Activated CD4-positive, alpha-beta T cell treated with anti-CD3 and anti-CD28 coated beads, Interleukin-2, amount 10 ng/mL, durations not matched to agents 24 days and 14 days (primary cell): ENCODE measurements at regions not wholly inside any gene's neighbourhood (a gene's known extent, or its start where the extent isn't known, plus 50 kb on each side); places are given as distances from the start of the nearest gene placed in this dataset.
A peak's percentile ranks its signal among the peaks of the same experiment; 100 is the strongest.

Experiments used
- DNase-seq: peaks from one replicate; pipeline ENCODE4 v3.0.0; 2022
- H3K27ac Mint-ChIP-seq: one replicate; pipeline ENCODE4 v1.8.0; 2022; ENCODE audit warnings: mild to moderate bottlenecking, mixed read lengths
- H3K27me3 Mint-ChIP-seq: one replicate; pipeline ENCODE4 v1.8.0; 2022; ENCODE audit warnings: mixed read lengths
- H3K36me3 Mint-ChIP-seq: one replicate; pipeline ENCODE4 v1.8.0; 2022; ENCODE audit warnings: low read depth, mild to moderate bottlenecking, mixed read lengths
- H3K4me1 Mint-ChIP-seq: one replicate; pipeline ENCODE4 v1.8.0; 2021; ENCODE audit warnings: mixed read lengths
- H3K4me3 Mint-ChIP-seq: one replicate; pipeline ENCODE4 v1.8.0; 2022; ENCODE audit warnings: mild to moderate bottlenecking, moderate library complexity, mixed read lengths
- H3K9me3 Mint-ChIP-seq: one replicate; pipeline ENCODE4 v1.8.0; 2021; ENCODE audit warnings: mixed read lengths
- intact Hi-C: fragments of 100-400 bp; cut with micrococcal nuclease; formaldehyde crosslinking; loops from one replicate; pipeline ENCODE4 v1.15.1; 2023

DNA sequence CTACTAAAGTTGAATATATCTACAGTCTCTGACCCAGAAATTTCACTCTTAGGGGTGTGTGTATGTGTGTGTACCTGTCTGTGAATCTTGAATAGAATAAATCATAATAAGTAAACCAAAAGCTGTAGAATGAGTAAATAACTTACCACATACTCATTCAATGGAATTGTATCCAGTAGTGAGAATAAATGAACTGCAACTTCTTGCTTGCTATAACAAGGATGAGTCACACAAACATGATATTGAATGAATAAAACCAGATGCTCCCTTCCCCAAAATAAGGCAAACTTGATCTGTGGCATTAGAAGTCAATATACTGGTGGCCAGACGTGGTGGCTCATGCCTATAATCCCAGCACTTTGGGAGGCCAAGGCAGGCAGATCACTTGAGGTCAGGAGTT is 259.8 kb upstream of the MON1B start:
- intact Hi-C loops, result loop anchor here (10.0 kb wide), 1 partner anchor 1916 kb away; no protein-coding TSS in a partner anchor
- DNase-seq, result no peak
- no peaks in the 10 kb centered on the region for H3K36me3 Mint-ChIP-seq
- no peaks in the 10 kb centered on the region for H3K27me3 Mint-ChIP-seq
- no peak overlapping the region for H3K4me3 Mint-ChIP-seq
- H3K4me1 Mint-ChIP-seq, result peaks cover 3% of the 10 kb centered on the region
- H3K9me3 Mint-ChIP-seq, result no peaks in the 10 kb centered on the region
- H3K27ac Mint-ChIP-seq, result no peak overlapping the region

DNA sequence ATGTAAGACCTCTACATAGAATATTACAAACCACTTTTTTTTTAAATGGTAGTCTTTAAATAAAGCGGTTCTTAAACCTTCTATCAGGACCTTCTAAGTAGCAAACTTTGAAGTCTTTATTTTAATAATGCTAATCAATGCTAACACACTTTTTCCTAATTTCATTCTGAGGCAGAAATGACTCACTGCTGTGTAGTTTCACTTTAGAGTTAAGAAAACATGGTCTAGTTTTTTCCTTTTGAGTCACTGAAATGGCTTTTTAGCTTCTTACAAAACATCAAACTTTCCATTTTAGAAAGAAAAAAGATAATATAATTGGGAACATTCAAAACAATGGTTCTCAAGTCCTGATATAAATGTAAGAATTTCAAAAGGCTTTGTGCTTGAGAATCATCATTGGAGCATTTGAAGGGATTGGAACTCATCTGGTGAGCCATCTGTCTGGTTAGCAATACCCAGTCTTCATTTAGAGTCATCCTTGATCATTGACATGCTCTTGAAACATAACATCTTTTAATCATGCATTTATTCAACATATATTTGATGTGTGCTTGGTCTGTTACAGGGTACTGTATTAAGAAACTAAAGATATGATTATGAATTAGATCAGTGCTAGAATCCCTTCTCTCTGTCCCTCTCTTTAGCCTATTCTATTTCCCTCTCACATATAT is 258.3 kb upstream of the MON1B start:
- Mint-ChIP-seq H3K4me1 (peaks cover 3% of the 10 kb centered on the region), H3K9me3 (no peaks in the 10 kb centered on the region), H3K4me3 (no peak overlapping the region), H3K27ac (peak overlapping the region; percentile 20), H3K27me3 (no peaks in the 10 kb centered on the region), H3K36me3 (no peaks in the 10 kb centered on the region)
- DNase-seq, result no peak
- intact Hi-C loops, result loop anchor here (2.0 to 10.0 kb wide), 3 partner anchors 44 to 1918 kb away; no protein-coding TSS in a partner anchor

DNA sequence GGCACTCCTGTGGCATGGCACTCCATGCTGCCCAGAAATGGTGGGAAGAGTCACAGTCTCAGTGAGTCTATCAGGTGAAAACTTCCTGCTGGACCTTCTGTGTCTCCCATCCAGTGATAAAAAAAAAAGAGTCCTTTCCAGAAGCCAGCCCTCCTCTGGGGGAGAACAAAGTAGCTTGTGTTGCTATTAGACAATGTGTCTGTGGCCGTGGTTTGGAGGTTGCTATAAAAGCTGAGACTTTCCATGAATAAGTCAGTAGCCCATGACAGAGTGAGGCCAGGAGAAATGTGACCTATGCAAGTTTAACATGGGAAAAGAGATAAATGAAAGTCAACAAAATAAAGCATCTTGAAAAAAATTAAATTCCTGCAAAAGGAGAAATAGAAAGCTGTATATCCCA is 250.7 kb upstream of the MON1B start:
- no peak for DNase-seq
- H3K9me3 Mint-ChIP-seq, result no peaks in the 10 kb centered on the region
- no peaks in the 10 kb centered on the region for H3K36me3 Mint-ChIP-seq
- H3K4me1 Mint-ChIP-seq, result no peaks in the 10 kb centered on the region
- H3K27ac Mint-ChIP-seq, result no peak overlapping the region
- H3K27me3 Mint-ChIP-seq, result no peaks in the 10 kb centered on the region
- intact Hi-C loops, result no loop called here
- H3K4me3 Mint-ChIP-seq, result no peak overlapping the region

DNA sequence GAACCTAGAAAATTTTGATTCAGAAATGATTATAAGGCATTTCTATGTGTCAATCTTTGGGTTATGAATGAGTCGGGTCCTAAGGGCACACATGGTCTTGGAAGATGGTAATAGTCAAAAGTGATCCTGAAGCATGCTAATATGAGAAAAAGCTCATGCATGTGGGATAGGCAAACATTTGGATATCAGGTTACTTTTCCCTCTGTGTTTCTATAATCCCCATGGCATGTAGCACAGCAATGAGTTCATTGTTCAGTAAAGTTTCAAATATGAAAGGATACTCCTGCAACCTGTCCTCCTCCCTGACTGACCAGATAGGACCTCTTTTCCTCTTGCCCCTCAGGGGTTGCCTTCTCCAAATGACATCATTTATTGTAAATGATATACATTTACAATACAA is 249.9 kb upstream of the MON1B start:
- Mint-ChIP-seq H3K27me3 (no peaks in the 10 kb centered on the region), H3K9me3 (no peaks in the 10 kb centered on the region), H3K4me3 (no peak overlapping the region), H3K4me1 (no peaks in the 10 kb centered on the region), H3K36me3 (no peaks in the 10 kb centered on the region), H3K27ac (no peak overlapping the region)
- no peak for DNase-seq
- intact Hi-C loops, result no loop called here

DNA sequence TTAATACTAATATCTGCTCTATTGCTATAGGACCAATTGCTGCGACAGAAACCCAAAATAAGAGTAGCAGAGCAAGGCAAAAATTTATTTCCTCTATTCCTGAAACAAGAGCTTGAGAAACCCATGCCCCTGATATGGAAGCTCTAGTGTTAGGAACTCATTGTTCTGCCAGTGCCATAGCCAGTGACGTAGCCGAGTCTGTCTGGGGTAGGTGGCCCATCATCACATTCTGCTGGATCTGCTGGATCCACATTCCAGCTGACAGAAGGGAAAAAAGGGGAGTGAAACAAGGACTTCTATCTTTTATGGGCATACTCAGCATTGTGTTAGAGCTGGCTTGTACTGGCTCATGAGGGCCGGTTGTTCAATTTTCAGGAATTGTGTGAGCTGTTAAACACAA is 248.9 kb upstream of the MON1B start:
- intact Hi-C loops, result no loop called here
- Mint-ChIP-seq H3K9me3 (no peaks in the 10 kb centered on the region), H3K4me3 (no peak overlapping the region), H3K27me3 (no peaks in the 10 kb centered on the region), H3K27ac (no peak overlapping the region), H3K36me3 (no peaks in the 10 kb centered on the region), H3K4me1 (no peaks in the 10 kb centered on the region)
- no peak for DNase-seq

DNA sequence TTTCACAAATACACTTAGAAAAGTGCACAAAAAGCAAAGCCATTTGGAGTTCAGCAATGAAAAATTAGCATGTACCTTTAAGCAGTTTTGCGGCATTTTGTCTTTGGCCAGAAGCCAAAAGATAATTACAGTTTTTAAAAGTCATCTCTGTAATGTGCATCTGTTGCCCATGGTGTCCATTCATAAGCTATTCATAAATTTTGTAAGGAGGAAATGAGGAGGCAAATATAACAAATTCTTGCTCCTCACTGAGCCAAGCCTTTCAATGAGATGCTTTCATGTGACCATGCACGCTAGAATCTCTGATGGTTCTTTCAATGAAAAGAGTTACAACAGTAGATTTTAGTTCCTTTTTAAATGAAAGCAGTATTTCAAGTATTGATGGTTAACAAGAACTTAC is 247.1 kb upstream of the MON1B start:
- H3K27ac Mint-ChIP-seq, result no peak overlapping the region
- no peak for DNase-seq
- H3K9me3 Mint-ChIP-seq, result no peaks in the 10 kb centered on the region
- no peaks in the 10 kb centered on the region for H3K36me3 Mint-ChIP-seq
- H3K4me1 Mint-ChIP-seq, result no peaks in the 10 kb centered on the region
- intact Hi-C loops, result no loop called here
- no peak overlapping the region for H3K4me3 Mint-ChIP-seq
- no peaks in the 10 kb centered on the region for H3K27me3 Mint-ChIP-seq

DNA sequence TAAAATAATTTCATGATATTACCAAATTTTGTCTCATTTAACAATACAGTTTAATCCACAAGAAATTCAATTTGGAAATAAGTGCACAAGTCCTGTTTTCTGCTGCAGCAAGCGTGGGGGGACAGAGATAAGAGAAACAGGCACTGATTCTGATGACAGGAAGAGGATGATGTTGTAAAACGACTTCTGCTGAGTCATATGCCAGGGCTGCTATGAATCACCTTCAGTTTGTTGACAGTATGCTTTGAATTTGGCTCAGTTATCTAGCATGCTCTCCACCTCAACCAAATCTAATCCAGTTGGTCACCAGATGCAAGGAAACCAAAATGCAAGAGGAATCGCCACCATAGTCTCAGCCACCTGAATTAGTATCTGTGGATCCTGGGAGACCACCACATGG is 244.1 kb upstream of the MON1B start:
- H3K27me3 Mint-ChIP-seq, result no peaks in the 10 kb centered on the region

DNA sequence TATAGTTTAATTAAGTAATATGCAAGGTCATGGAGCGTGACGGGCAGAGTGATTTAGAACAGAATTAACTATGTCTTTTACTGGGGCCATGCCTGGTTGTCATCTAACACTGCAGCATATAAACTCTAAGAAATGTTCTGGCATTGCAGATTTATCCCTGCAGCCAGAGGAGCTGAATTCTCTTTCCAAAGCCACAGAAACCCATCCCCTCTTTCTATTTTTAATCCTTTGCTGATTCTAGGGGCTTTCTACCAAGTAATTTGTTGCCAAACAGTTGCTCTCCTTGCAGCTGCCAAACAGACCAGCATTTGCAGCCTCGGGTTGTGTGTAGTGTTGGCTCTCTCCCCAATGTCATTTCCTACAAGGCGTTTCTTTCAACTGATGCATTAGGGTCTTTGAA is 243.2 kb upstream of the MON1B start:
- no peak overlapping the region for H3K27ac Mint-ChIP-seq
- no peak overlapping the region for H3K4me3 Mint-ChIP-seq

More for the DNA sequence above, 244.1 kb upstream of the MON1B start:
- Mint-ChIP-seq H3K27ac (no peak overlapping the region), H3K36me3 (no peaks in the 10 kb centered on the region), H3K4me1 (no peaks in the 10 kb centered on the region), H3K9me3 (peaks cover 10% of the 10 kb centered on the region), H3K4me3 (no peak overlapping the region)
- DNase-seq, result no peak
- intact Hi-C loops, result no loop called here

DNA sequence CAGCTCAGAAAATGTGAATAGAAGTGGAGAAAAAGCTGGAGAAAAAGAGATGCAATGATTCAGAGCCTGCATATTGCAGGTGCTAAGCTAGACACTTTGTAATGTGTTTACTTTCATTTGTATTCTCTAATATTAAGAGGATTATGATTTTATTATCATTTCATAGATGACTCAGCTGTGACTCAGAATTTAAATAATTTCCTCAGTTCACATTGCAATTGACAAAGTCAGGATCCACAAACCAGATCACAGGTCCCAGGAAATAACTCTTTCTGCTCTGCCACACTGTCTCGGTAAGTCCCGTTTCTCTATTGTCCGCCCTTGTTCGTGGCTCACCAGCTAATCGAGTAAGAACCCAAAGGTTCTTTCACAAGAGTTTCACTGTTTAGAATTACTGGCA is 235.4 kb upstream of the MON1B start:
- Mint-ChIP-seq H3K36me3 (no peaks in the 10 kb centered on the region), H3K4me3 (no peak overlapping the region), H3K4me1 (no peaks in the 10 kb centered on the region), H3K27me3 (no peaks in the 10 kb centered on the region), H3K27ac (no peak overlapping the region), H3K9me3 (peaks cover 4% of the 10 kb centered on the region)
- DNase-seq, result no peak
- intact Hi-C loops, result no loop called here

More for the DNA sequence above, 243.2 kb upstream of the MON1B start:
- no peak for DNase-seq
- intact Hi-C loops, result no loop called here
- Mint-ChIP-seq H3K27me3 (no peaks in the 10 kb centered on the region), H3K4me1 (no peaks in the 10 kb centered on the region), H3K9me3 (peaks cover 10% of the 10 kb centered on the region), H3K36me3 (no peaks in the 10 kb centered on the region)

DNA sequence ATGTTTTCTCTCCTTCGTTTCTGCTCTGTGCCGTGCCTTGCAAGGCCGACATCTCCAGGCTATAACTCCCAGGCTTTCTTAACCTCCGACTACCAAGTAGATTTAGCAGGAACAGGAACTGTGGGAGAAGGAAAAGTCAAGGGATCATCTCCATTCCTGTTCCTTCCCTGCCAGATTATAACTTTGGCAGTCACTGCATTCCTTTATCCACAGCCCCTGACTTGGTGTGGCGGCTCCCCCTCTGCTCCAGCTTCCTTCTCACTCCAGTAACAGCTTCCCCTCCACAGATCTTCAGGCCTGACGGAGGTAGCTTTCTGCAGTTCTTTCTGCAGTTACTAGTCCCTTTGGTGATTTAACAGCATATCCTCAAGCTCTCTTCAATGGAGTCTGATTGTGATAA is 234.6 kb upstream of the MON1B start:
- intact Hi-C loops, result no loop called here
- no peaks in the 10 kb centered on the region for H3K9me3 Mint-ChIP-seq
- no peaks in the 10 kb centered on the region for H3K27me3 Mint-ChIP-seq
- H3K27ac Mint-ChIP-seq, result no peak overlapping the region
- no peaks in the 10 kb centered on the region for H3K36me3 Mint-ChIP-seq
- no peaks in the 10 kb centered on the region for H3K4me1 Mint-ChIP-seq
- no peak overlapping the region for H3K4me3 Mint-ChIP-seq
- no peak for DNase-seq

DNA sequence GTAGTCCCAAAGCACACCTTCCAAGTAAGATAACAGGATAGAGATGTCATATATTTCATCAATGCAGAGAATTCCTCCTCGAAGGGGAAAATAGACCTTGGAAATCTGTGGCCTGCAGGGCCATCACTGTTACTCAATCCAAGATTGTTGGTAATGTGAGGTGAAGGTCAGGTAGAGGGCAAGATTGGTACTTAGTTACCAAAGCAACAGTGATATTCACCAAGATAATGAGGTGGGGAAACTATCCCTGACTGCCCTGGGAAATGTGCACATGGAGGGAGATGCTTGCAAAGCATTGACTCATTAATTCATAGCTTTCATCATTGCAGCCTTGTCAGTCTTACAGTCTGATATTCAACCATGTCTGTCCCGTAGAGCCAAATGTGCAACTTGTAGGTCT is 234.1 kb upstream of the MON1B start:
- Mint-ChIP-seq H3K4me1 (no peaks in the 10 kb centered on the region), H3K9me3 (no peaks in the 10 kb centered on the region), H3K4me3 (no peak overlapping the region), H3K27me3 (no peaks in the 10 kb centered on the region), H3K36me3 (no peaks in the 10 kb centered on the region), H3K27ac (no peak overlapping the region)
- DNase-seq, result no peak
- intact Hi-C loops, result no loop called here

DNA sequence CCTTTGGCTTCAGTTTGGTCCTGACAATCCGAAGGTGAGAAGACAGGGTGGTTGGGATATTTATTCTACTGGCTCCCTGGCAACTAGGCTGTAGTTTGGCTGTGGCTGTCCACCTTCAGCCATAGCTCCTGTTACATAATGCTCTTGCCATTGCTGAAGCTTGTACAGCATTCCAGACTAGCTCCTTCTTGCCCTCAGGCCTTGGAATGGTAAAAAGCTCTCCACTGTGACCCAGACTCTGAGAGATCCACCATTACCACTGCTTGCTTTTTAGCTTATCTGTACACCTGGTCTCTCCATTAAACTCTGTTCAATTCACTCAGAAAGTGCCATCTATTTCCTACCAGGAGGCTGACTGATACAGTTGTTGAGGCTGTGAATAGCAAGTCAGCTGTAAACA is 231.8 kb upstream of the MON1B start:
- Mint-ChIP-seq H3K9me3 (no peaks in the 10 kb centered on the region), H3K4me1 (no peaks in the 10 kb centered on the region), H3K36me3 (no peaks in the 10 kb centered on the region), H3K4me3 (no peak overlapping the region), H3K27me3 (no peaks in the 10 kb centered on the region), H3K27ac (no peak overlapping the region)
- intact Hi-C loops, result no loop called here
- no peak for DNase-seq

DNA sequence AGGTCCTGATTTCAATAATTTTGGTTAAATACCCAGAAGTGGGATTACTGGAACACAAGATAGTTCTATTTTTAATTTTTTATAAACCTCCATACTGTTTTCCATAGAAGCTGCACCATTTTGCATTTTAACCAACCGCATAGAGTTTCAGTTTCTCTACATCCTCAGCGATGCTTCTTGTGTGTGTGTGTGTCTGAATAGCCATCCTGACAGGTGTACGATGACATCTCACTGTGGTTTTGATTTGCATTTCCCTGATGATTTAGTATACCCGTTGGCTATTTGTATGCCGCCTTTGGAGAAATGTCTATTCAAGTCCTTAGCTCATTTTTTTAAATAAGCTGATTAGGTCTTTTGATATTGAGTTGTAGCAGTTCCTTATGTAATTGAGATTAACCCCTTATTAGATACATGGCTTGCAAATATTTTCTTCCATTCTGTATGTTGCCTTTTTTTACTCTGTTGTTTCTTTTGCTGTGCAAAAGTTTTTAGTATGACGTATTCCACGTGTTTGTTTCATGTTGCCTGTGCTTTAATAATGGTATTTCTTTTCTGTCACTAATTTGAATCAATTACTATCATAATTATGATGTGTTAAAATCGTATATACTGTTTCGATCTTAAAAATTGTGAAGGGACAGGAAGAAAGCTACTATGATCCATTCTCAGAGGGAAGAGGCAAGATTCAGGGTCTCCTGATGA is 227.2 kb upstream of the MON1B start:
- no peak for DNase-seq
- no peak overlapping the region for H3K4me3 Mint-ChIP-seq
- H3K27me3 Mint-ChIP-seq, result no peaks in the 10 kb centered on the region
- H3K36me3 Mint-ChIP-seq, result no peaks in the 10 kb centered on the region
- no peaks in the 10 kb centered on the region for H3K9me3 Mint-ChIP-seq
- intact Hi-C loops, result no loop called here
- H3K4me1 Mint-ChIP-seq, result no peaks in the 10 kb centered on the region
- no peak overlapping the region for H3K27ac Mint-ChIP-seq

DNA sequence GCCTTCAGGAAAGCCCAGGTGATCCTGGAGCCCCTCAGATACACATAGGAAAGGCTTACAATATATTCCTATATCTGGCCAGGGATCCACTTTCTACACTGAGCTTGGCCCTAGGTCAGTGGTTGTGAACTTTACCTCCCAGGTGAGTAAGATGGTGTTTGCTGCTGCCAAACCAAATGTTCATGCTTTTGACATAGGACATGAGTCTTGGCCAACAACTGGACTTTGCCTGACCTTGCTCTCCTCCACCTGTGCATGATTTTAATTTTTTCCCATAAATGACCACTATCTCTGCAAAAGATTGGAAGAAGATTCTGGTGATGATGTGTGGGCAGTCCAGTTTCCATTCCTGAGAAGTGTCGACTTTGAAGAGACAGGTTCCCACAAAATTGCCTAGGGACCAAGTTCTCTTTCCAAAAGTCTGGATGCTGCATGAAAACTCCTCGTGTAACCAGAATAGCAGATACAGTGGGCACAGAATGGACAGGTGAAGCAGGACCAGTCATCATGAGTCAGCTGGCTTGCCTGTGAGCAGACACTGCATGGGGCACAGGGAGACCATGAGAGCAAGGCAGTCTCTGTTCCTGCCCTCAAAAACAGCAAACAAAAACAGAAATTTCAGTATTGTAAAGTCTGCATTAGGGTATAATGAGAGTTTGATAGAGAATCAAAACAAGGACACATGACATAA is 226.4 kb upstream of the MON1B start:
- DNase-seq, result no peak
- Mint-ChIP-seq H3K4me1 (no peaks in the 10 kb centered on the region), H3K27ac (no peak overlapping the region), H3K9me3 (no peaks in the 10 kb centered on the region), H3K4me3 (no peak overlapping the region), H3K36me3 (no peaks in the 10 kb centered on the region), H3K27me3 (no peaks in the 10 kb centered on the region)
- intact Hi-C loops, result no loop called here
